ENCODE measurements at regions not wholly inside any gene's neighbourhood (a gene's known extent, or its start where the extent isn't known, plus 50 kb on each side); places are given as distances from the start of the nearest gene placed in this dataset.

- H3K36me3 ChIP-seq, result no peaks in the 10 kb centered on the region
- DNase-seq, result no peak
- no peaks in the 10 kb centered on the region for H3K9me3 ChIP-seq
- no peak overlapping the region for H3K4me3 ChIP-seq
- intact Hi-C loops (cut with DNase I), result no loop called here
- H3K27ac ChIP-seq, result no peak overlapping the region
- no peak overlapping the region for H3K9ac ChIP-seq (ENCODE audit: low read depth in 2 of 2, low read length in 2 of 2)
- no peaks in the 10 kb centered on the region for H3K27me3 ChIP-seq
- no peak for TF ChIP-seq CTCF (IDR thresholded peaks at IDR 0.05)
- H3K4me1 ChIP-seq, result no peaks in the 10 kb centered on the region
These were observed 634.2 kb upstream of the SETBP1 start for GRCh38 chr18:44046376-44046975.

- Histone ChIP-seq H3K9me3 (no peaks in the 10 kb centered on the region), H3K27me3 (no peaks in the 10 kb centered on the region), H3K9ac (ENCODE audit: low read depth in 2 of 2, low read length in 2 of 2) (no peak overlapping the region), H3K4me1 (no peaks in the 10 kb centered on the region), H3K36me3 (no peaks in the 10 kb centered on the region), H3K4me3 (no peak overlapping the region), H3K27ac (no peak overlapping the region)
- intact Hi-C loops (cut with DNase I), result no loop called here
- TF ChIP-seq CTCF (IDR thresholded peaks at IDR 0.05), result no peak
- no peak for DNase-seq
These were observed 633.1 kb upstream of the SETBP1 start for GRCh38 chr18:44047585-44047984.

GRCh38 chr18:44048435-44048834 lies 632.3 kb upstream of the SETBP1 start:
- no peak for TF ChIP-seq CTCF (IDR thresholded peaks at IDR 0.05)
- Histone ChIP-seq H3K36me3 (no peaks in the 10 kb centered on the region), H3K9me3 (no peaks in the 10 kb centered on the region), H3K9ac (ENCODE audit: low read depth in 2 of 2, low read length in 2 of 2) (no peak overlapping the region), H3K27me3 (no peaks in the 10 kb centered on the region), H3K4me1 (no peaks in the 10 kb centered on the region), H3K27ac (no peak overlapping the region), H3K4me3 (no peak overlapping the region)
- intact Hi-C loops (cut with DNase I), result no loop called here
- no peak for DNase-seq

GRCh38 chr18:44048846-44049245 lies 631.8 kb upstream of the SETBP1 start:
- intact Hi-C loops (cut with DNase I), result no loop called here
- Histone ChIP-seq H3K27ac (no peak overlapping the region), H3K4me1 (no peaks in the 10 kb centered on the region), H3K36me3 (no peaks in the 10 kb centered on the region), H3K27me3 (no peaks in the 10 kb centered on the region), H3K4me3 (no peak overlapping the region), H3K9ac (ENCODE audit: low read depth in 2 of 2, low read length in 2 of 2) (no peak overlapping the region), H3K9me3 (no peaks in the 10 kb centered on the region)
- no peak for DNase-seq
- no peak for TF ChIP-seq CTCF (IDR thresholded peaks at IDR 0.05)

- no peaks in the 10 kb centered on the region for H3K4me1 ChIP-seq
- no peak for DNase-seq
- TF ChIP-seq CTCF (IDR thresholded peaks at IDR 0.05), result no peak
- H3K4me3 ChIP-seq, result no peak overlapping the region
- H3K9ac ChIP-seq (ENCODE audit: low read depth in 2 of 2, low read length in 2 of 2), result no peak overlapping the region
- H3K9me3 ChIP-seq, result no peaks in the 10 kb centered on the region
- intact Hi-C loops (cut with DNase I), result no loop called here
- no peaks in the 10 kb centered on the region for H3K36me3 ChIP-seq
- no peak overlapping the region for H3K27ac ChIP-seq
- H3K27me3 ChIP-seq, result no peaks in the 10 kb centered on the region
These were observed 629.7 kb upstream of the SETBP1 start for GRCh38 chr18:44051026-44051425.
